Keratinocyte (primary cell): ENCODE measurements at regions not wholly inside any gene's neighbourhood (a gene's known extent, or its start where the extent isn't known, plus 50 kb on each side); places are given as distances from the start of the nearest gene placed in this dataset.

Experiments used
- DNase-seq: peaks from one replicate; pipeline ENCODE4 v3.0.0-alpha.2; 2011; ENCODE audit warnings: low read depth, missing footprints, low spot score
- FAIRE-seq: peaks from 2 replicates; lab custom pipeline; 2011; peaks lifted over from hg19 to GRCh38; lab: Jason Lieb, UNC
- H2AFZ ChIP-seq: 2 replicates; pipeline ENCODE4 v1.6.0; 2012; ENCODE audit warnings: low read length, control low read depth, inconsistent platforms; ENCODE audit not compliant: control insufficient read depth
- H3K27ac ChIP-seq: 2 replicates; pipeline ENCODE4 v1.5.1; 2011; ENCODE audit warnings: low read length; ENCODE audit not compliant: control insufficient read depth, insufficient read depth
- H3K27me3 ChIP-seq: 3 replicates; pipeline ENCODE4 v1.6.0; 2011; ENCODE audit warnings: low read length; ENCODE audit not compliant: control insufficient read depth, insufficient read depth; ENCODE audit errors: extremely low read depth
- H3K36me3 ChIP-seq, 2 experiments: 2 replicates in 1 of 2; 3 replicates in 1 of 2; pipeline ENCODE4 v1.5.1; 2011; ENCODE audit warnings: low read length in 2 of 2, mild to moderate bottlenecking in 1 of 2; ENCODE audit not compliant: control insufficient read depth in 2 of 2, insufficient read depth in 2 of 2; ENCODE audit errors: extremely low read depth in 1 of 2
- H3K4me1 ChIP-seq: 3 replicates; pipeline ENCODE4 v1.5.1; 2011; ENCODE audit warnings: low read length; ENCODE audit not compliant: control insufficient read depth, insufficient read depth; ENCODE audit errors: extremely low read depth
- H3K4me2 ChIP-seq: 3 replicates; pipeline ENCODE4 v1.6.0; 2011; ENCODE audit warnings: low read depth, low read length; ENCODE audit not compliant: control insufficient read depth, insufficient read depth; ENCODE audit errors: extremely low read depth
- H3K4me3 ChIP-seq, 3 experiments: fragments of 200-600 bp in 1 of 3; sonication (generic) in 1 of 3; 2 replicates in 2 of 3; 3 replicates in 1 of 3; pipeline ENCODE4 v1.5.1; 2011 to 2016; ENCODE audit warnings: low read length in 3 of 3, mild to moderate bottlenecking in 3 of 3, control low read depth in 2 of 3, inconsistent platforms in 1 of 3, low read depth in 1 of 3, mixed read lengths in 1 of 3, mixed run types in 1 of 3, moderate library complexity in 1 of 3; ENCODE audit not compliant: control insufficient read depth in 2 of 3, insufficient read depth in 2 of 3; ENCODE audit errors: extremely low read depth in 1 of 3
- H3K79me2 ChIP-seq: 2 replicates; pipeline ENCODE4 v1.6.0; 2012; ENCODE audit warnings: low read length; ENCODE audit not compliant: control insufficient read depth, insufficient read depth
- H3K9ac ChIP-seq: 3 replicates; pipeline ENCODE4 v1.6.0; 2011; ENCODE audit warnings: low read length; ENCODE audit not compliant: control insufficient read depth, insufficient read depth; ENCODE audit errors: extremely low read depth
- H3K9me1 ChIP-seq: 3 replicates; pipeline ENCODE4 v1.6.0; 2011; ENCODE audit warnings: low read length; ENCODE audit not compliant: control insufficient read depth, insufficient read depth; ENCODE audit errors: extremely low read depth
- H3K9me3 ChIP-seq: 2 replicates; pipeline ENCODE4 v1.5.1; 2012; ENCODE audit warnings: low read depth, low read length; ENCODE audit not compliant: control insufficient read depth
- H4K20me1 ChIP-seq: 3 replicates; pipeline ENCODE4 v1.6.0; 2011; ENCODE audit warnings: low read length; ENCODE audit not compliant: control insufficient read depth, insufficient read depth; ENCODE audit errors: extremely low read depth
- CTCF ChIP-seq, 3 experiments: IDR thresholded peaks in 1 of 3; conservative IDR thresholded peaks in 1 of 3; optimal IDR thresholded peaks in 1 of 3; 2 replicates in 2 of 3; 3 replicates in 1 of 3; pipeline versions ENCODE3 to v1.5.1; 2011; ENCODE audit warnings: low read length in 3 of 3, mild to moderate bottlenecking in 3 of 3, moderate library complexity in 2 of 3, control low read depth in 1 of 3, inconsistent platforms in 1 of 3; ENCODE audit not compliant: insufficient read depth in 2 of 3; ENCODE audit errors: extremely low read depth in 1 of 3
- EZH2 ChIP-seq: IDR thresholded peaks from one replicate; pipeline ENCODE4 v1.6.1; 2012; ENCODE audit warnings: inconsistent platforms, mild to moderate bottlenecking, low read length, moderate library complexity
- dilution Hi-C: fragments of 300-500 bp; cut with MboI; formaldehyde crosslinking; loops from one replicate; pipeline ENCODE4 v1.7.0; 2020; ENCODE audit warnings: low sequenced_read_pairs; ENCODE audit not compliant: extremely low pct_ligation_motif_present

GRCh38 chr3:6099458-6100075, 761.3 kb upstream of the GRM7 start:
- FAIRE-seq = no peak
- TF ChIP-seq EZH2 (no peak), CTCF (optimal IDR thresholded peaks at IDR 0.05 in 1 of 3, IDR thresholded peaks at IDR 0.05 in 1 of 3, conservative IDR thresholded peaks at IDR 0.05 in 1 of 3; ENCODE audit: extremely low read depth in 1 of 3, insufficient read depth in 2 of 3, low read length in 3 of 3) (no peak)
- H3K4me3 ChIP-seq = no peak overlapping the region
- no peaks in the 10 kb centered on the region for H3K27me3 ChIP-seq
- dilution Hi-C loops = no loop called here
- no peaks in the 10 kb centered on the region for H3K4me1 ChIP-seq
- H3K9me3 ChIP-seq = no peaks in the 10 kb centered on the region
- no peak overlapping the region for H2AFZ ChIP-seq
- no peaks in the 10 kb centered on the region for H3K9me1 ChIP-seq
- no peak for DNase-seq
- H3K79me2 ChIP-seq = no peaks in the 10 kb centered on the region
- H4K20me1 ChIP-seq = no peaks in the 10 kb centered on the region
- no peaks in the 10 kb centered on the region for H3K36me3 ChIP-seq
- no peak overlapping the region for H3K9ac ChIP-seq
- no peak overlapping the region for H3K4me2 ChIP-seq
- no peak overlapping the region for H3K27ac ChIP-seq

DNA sequence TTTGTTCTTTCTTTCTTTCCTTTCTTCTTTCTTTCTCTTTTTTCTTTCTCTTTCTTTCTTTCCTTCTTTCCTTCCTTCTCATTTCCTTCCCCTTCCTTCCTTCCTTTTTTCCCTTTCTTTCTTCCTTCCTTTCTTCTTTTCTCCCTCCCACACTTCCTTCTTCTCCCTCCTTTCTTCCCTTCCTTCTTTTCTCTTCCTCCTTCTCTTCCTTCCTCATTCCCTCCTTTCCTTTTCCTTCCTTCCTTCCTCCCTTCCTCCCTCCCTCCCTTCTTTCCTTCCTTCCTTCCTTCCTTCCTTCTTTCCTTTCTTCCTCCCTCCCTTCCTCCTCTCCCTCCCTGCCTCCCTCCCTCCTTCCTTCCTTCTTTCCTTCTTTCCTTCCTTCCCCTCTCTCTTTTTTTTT, 755.7 kb upstream of the GRM7 start:
- Histone ChIP-seq H2AFZ (no peak overlapping the region), H4K20me1 (no peaks in the 10 kb centered on the region), H3K36me3 (no peaks in the 10 kb centered on the region), H3K9me3 (no peaks in the 10 kb centered on the region), H3K9ac (no peak overlapping the region), H3K79me2 (no peaks in the 10 kb centered on the region), H3K4me2 (no peak overlapping the region), H3K27me3 (no peaks in the 10 kb centered on the region), H3K4me1 (no peaks in the 10 kb centered on the region), H3K9me1 (no peaks in the 10 kb centered on the region), H3K27ac (no peak overlapping the region), H3K4me3 (no peak overlapping the region)
- DNase-seq = no peak
- TF ChIP-seq CTCF (optimal IDR thresholded peaks at IDR 0.05 in 1 of 3, IDR thresholded peaks at IDR 0.05 in 1 of 3, conservative IDR thresholded peaks at IDR 0.05 in 1 of 3; ENCODE audit: extremely low read depth in 1 of 3, insufficient read depth in 2 of 3, low read length in 3 of 3) = no peak
- TF ChIP-seq EZH2 = no peak
- dilution Hi-C loops = no loop called here
- FAIRE-seq = no peak
